PC-3 (cell line): ENCODE measurements at regions not wholly inside any gene's neighbourhood (a gene's known extent, or its start where the extent isn't known, plus 50 kb on each side); places are given as distances from the start of the nearest gene placed in this dataset.

Experiments used
- CTCF ChIP-seq: fragments of 300-600 bp; sonication (generic); conservative IDR thresholded peaks from 2 replicates; pipeline ENCODE4 v1.5.1; 2017; ENCODE audit warnings: antibody characterized with exemption, low read depth, mild to moderate bottlenecking, low read length
- EZH2 ChIP-seq: fragments of 300-600 bp; sonication (generic); IDR thresholded peaks from one replicate; pipeline ENCODE4 v1.6.1; 2017; ENCODE audit warnings: antibody characterized with exemption, mild to moderate bottlenecking, low read length; ENCODE audit not compliant: unreplicated experiment
- EZH2phosphoT487 ChIP-seq: fragments of 300-600 bp; sonication (generic); IDR thresholded peaks from 2 replicates; pipeline ENCODE4 v1.6.1; 2018; ENCODE audit warnings: mild to moderate bottlenecking, antibody characterized with exemption, low read length, borderline replicate concordance

GRCh38 chr4:62394766-62395165 lies 1194.6 kb downstream of the ADGRL3 start:
- no peak for TF ChIP-seq EZH2phosphoT487
- TF ChIP-seq CTCF, result no peak
- TF ChIP-seq EZH2, result no peak
